Caco-2 (cell line): ENCODE measurements at regions not wholly inside any gene's neighbourhood (a gene's known extent, or its start where the extent isn't known, plus 50 kb on each side); places are given as distances from the start of the nearest gene placed in this dataset.
"Not testable (repeated sequence)": the region's sequence is repeated elsewhere in the genome, so short reads cannot be mapped to it uniquely, and the experiment has no call there.

Experiments used
- BruUV-seq: library from RNA; stranded (reverse); fragments of 400-500 nt; replicated peaks from 2 replicates; lab custom pipeline; 2021; lab: Mats Ljungman, UMichigan
- CTCF ChIA-PET: fragments of 300-600 bp; sonication (Branson Sonifier 250); formaldehyde crosslinking; loops from one replicate; lab custom pipeline; 2022; ENCODE audit warnings: antibody characterized with exemption; lab: Charles Lee
- POLR2A ChIA-PET: fragments of 300-600 bp; sonication (Branson Sonifier 250); formaldehyde crosslinking; loops from one replicate; lab custom pipeline; 2022; ENCODE audit warnings: antibody characterized with exemption; lab: Charles Lee
- DNase-seq, 2 experiments: peaks; one replicate each; pipeline versions ENCODE4 v3.0.0 to v3.0.0-alpha.2; 2020 to 2022
- H3K27me3 ChIP-seq: replicated peaks from 2 replicates; pipeline ENCODE4 v1.6.0; 2011; ENCODE audit warnings: low read length; ENCODE audit not compliant: control insufficient read depth, insufficient read depth
- H3K36me3 ChIP-seq: 2 replicates; pipeline ENCODE4 v1.5.1; 2011; ENCODE audit warnings: low read length; ENCODE audit not compliant: control insufficient read depth, insufficient read depth
- H3K4me1 ChIP-seq: fragments of 250-450 bp; sonication (Bioruptor Pico); 2 replicates; pipeline ENCODE4 v1.5.1; 2020; ENCODE audit warnings: mild to moderate bottlenecking
- H3K4me3 ChIP-seq: 2 replicates; pipeline ENCODE4 v1.5.1; 2011; ENCODE audit warnings: low read depth, mild to moderate bottlenecking, control low read depth, low read length
- H3K9me3 ChIP-seq: fragments of 250-450 bp; sonication (Bioruptor Pico); 2 replicates; pipeline ENCODE4 v1.5.1; 2020; ENCODE audit warnings: mild to moderate bottlenecking, moderate library complexity
- H3K27ac Mint-ChIP-seq: one replicate; pipeline ENCODE4 v1.8.0; 2022; ENCODE audit warnings: mixed read lengths; ENCODE audit not compliant: unreplicated experiment
- H3K27me3 Mint-ChIP-seq: one replicate; pipeline ENCODE4 v1.8.0; 2022; ENCODE audit warnings: mixed read lengths; ENCODE audit not compliant: insufficient read depth, unreplicated experiment
- H3K36me3 Mint-ChIP-seq: one replicate; pipeline ENCODE4 v1.8.0; 2022; ENCODE audit warnings: mild to moderate bottlenecking, mixed read lengths; ENCODE audit not compliant: insufficient read depth, unreplicated experiment
- H3K4me1 Mint-ChIP-seq: one replicate; pipeline ENCODE4 v1.8.0; 2022; ENCODE audit warnings: low read depth, mixed read lengths; ENCODE audit not compliant: unreplicated experiment
- H3K4me3 Mint-ChIP-seq: one replicate; pipeline ENCODE4 v1.8.0; 2022; ENCODE audit warnings: mild to moderate bottlenecking, moderate library complexity, mixed read lengths; ENCODE audit not compliant: unreplicated experiment
- H3K9me3 Mint-ChIP-seq: one replicate; pipeline ENCODE4 v1.8.0; 2022; ENCODE audit warnings: mixed read lengths; ENCODE audit not compliant: unreplicated experiment
- intact Hi-C: fragments of 100-400 bp; cut with micrococcal nuclease; formaldehyde crosslinking; loops from one replicate; pipeline ENCODE4 v1.10.0; 2022; ENCODE audit not compliant: unreplicated experiment
- TF ChIP-seq, protein P1 (sequence below), 2 experiments: fragments of 200-600 bp in 1 of 2; IDR thresholded peaks; 1 replicate in 1 of 2; 2 replicates in 1 of 2; pipeline versions ENCODE4 v1.5.1 to v1.8.0; 2011 to 2022; ENCODE audit warnings: antibody characterized with exemption in 1 of 2, control low read depth in 1 of 2, inconsistent platforms in 1 of 2, low read depth in 1 of 2, low read length in 1 of 2, mild to moderate bottlenecking in 1 of 2, moderate library complexity in 1 of 2; ENCODE audit not compliant: insufficient read depth in 1 of 2, severe bottlenecking in 1 of 2, unreplicated experiment in 1 of 2

DNA sequence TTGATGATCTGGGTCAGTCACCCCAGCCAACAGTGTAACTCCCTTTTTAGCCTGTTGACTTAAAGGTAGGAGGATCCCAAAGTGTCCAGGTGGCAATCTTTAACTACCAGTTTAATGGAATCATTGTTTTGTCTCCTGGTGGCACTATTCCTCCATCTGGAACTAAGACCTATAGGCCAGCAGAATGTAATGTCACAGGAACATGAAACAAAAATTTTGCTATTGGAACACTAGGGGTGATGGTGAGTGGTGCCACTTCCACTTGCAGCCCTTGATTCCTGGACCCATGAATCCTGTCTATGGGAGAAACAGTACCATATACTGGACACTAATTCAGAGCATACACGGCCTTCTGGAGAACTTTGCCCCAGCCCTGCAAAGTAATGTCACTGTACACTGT is 219.5 kb upstream of the RASA1 start:
- POLR2A ChIA-PET: no interaction called here
- DNase-seq: no peak
- Mint-ChIP-seq H3K9me3 (peaks cover 40% of the 10 kb centered on the region), H3K27ac (no peak overlapping the region), H3K36me3 (no peaks in the 10 kb centered on the region), H3K4me1 (no peaks in the 10 kb centered on the region), H3K4me3 (no peak overlapping the region), H3K27me3 (no peaks in the 10 kb centered on the region)
- Histone ChIP-seq H3K27me3 (no peaks in the 10 kb centered on the region), H3K4me3 (no peak overlapping the region), H3K4me1 (no peaks in the 10 kb centered on the region), H3K36me3 (no peaks in the 10 kb centered on the region), H3K9me3 (no peaks in the 10 kb centered on the region; the same call in 1 of the 2 replicates)
- intact Hi-C loops: no loop called here
- TF ChIP-seq, protein P1, sequence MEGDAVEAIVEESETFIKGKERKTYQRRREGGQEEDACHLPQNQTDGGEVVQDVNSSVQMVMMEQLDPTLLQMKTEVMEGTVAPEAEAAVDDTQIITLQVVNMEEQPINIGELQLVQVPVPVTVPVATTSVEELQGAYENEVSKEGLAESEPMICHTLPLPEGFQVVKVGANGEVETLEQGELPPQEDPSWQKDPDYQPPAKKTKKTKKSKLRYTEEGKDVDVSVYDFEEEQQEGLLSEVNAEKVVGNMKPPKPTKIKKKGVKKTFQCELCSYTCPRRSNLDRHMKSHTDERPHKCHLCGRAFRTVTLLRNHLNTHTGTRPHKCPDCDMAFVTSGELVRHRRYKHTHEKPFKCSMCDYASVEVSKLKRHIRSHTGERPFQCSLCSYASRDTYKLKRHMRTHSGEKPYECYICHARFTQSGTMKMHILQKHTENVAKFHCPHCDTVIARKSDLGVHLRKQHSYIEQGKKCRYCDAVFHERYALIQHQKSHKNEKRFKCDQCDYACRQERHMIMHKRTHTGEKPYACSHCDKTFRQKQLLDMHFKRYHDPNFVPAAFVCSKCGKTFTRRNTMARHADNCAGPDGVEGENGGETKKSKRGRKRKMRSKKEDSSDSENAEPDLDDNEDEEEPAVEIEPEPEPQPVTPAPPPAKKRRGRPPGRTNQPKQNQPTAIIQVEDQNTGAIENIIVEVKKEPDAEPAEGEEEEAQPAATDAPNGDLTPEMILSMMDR (IDR thresholded peaks at IDR 0.05; ENCODE audit: insufficient read depth in 1 of 2, low read depth in 1 of 2, low read length in 1 of 2, severe bottlenecking in 1 of 2, unreplicated experiment in 1 of 2): no peak
- BruUV-seq: no TSS peak
- CTCF ChIA-PET: no interaction called here

DNA sequence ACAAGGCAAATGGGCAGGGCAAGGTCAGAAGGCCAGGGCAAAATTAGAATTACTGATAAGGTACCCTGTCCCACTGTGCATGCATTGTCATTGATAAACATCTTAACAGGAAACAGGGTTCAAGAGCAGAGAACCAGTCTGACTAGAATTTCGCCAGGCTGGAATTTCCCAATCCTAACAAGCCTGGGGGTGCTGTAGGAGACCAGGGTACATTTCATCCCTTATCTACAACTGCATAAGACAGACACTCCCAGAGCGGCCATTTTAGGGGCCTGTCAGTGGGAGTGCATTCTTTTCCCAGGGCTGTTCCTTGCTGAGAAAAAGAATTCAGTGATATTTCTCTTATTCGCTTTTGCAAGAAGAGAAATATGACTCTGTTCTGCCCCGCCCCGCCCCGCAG is 218.7 kb upstream of the RASA1 start:
- H3K4me1 ChIP-seq, intact Hi-C loops, H3K36me3 ChIP-seq, H3K4me3 Mint-ChIP-seq, H3K9me3 ChIP-seq, H3K4me3 ChIP-seq, H3K4me1 Mint-ChIP-seq, H3K36me3 Mint-ChIP-seq, H3K27ac Mint-ChIP-seq, DNase-seq, BruUV-seq, H3K27me3 Mint-ChIP-seq, POLR2A ChIA-PET, CTCF ChIA-PET, H3K27me3 ChIP-seq: not testable (repeated sequence)
- H3K9me3 Mint-ChIP-seq: peaks cover 41% of the 10 kb centered on the region

DNA sequence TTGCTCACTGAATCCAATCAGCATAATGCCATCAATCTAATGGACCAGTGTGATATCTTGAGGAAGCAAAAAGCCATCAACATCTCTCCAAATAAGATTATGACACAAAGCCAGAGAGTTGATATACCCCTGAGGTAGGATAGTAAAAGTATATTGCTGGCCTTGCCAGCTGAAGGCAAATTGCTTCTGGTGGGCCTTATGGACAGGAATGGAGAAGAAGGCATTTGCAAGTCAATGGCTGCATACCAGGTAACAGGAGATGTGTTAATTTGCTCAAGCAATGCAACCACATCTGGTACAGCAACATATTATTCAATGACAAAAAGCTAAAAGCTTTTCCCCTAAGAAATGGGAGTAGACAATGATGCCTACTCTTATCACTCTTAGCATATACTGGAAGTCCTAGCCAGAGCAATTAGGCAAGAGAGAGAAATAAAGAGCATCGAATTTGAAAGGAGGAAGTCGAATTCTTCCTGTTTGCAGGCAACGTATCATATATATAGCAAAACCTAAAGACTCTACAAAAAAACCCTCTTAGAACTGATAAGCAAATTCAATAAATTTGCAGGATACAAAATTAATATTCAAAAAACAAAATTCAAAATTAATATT is 216.1 kb upstream of the RASA1 start:
- TF ChIP-seq, protein P1 (IDR thresholded peaks at IDR 0.05; ENCODE audit: insufficient read depth in 1 of 2, low read depth in 1 of 2, low read length in 1 of 2, severe bottlenecking in 1 of 2, unreplicated experiment in 1 of 2): no peak
- Histone ChIP-seq H3K4me3 (no peak overlapping the region), H3K27me3 (no peaks in the 10 kb centered on the region), H3K36me3 (no peaks in the 10 kb centered on the region), H3K4me1 (no peaks in the 10 kb centered on the region), H3K9me3 (no peaks in the 10 kb centered on the region; the same call in 1 of the 2 replicates)
- Mint-ChIP-seq H3K9me3 (peaks cover 41% of the 10 kb centered on the region), H3K4me1 (no peaks in the 10 kb centered on the region), H3K36me3 (no peaks in the 10 kb centered on the region), H3K4me3 (no peak overlapping the region), H3K27me3 (no peaks in the 10 kb centered on the region), H3K27ac (no peak overlapping the region)
- no TSS peak for BruUV-seq
- intact Hi-C loops: no loop called here
- ChIA-PET CTCF (no interaction called here), POLR2A (no interaction called here)
- DNase-seq: no peak
